ENCODE measurements at regions not wholly inside any gene's neighbourhood (a gene's known extent, or its start where the extent isn't known, plus 50 kb on each side); places are given as distances from the start of the nearest gene placed in this dataset.
"Not testable (repeated sequence)": the region's sequence is repeated elsewhere in the genome, so short reads cannot be mapped to it uniquely, and the experiment has no call there.

DNA sequence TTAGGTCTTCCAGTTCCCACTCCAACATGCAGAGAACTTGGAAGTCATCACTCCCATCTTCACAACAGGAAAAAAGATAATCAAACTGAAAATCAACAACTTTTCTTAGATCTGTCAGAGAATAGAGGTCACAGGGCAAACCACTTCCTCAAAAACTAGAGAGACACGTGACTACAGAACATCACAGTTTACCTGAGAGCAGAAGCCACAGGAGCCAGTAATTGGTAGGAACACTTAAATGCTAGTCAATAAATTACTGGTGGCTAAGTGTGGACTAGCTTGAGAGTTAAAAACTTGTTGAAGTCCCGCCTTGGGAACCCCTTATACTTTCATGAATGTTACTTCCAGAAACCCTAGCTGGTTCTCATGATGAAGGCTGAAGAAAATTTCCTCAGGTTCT is 81.1 kb downstream of the THSD1 start:
- 42 to 52% methylated on average over 2 of the region's 2 CpGs for WGBS, 2 donors
- intact Hi-C loops (cut with DNase I); H3K36me3 ChIP-seq; H3K27ac ChIP-seq; H3K4me1 ChIP-seq; DNase-seq; H3K9me3 ChIP-seq; H3K27me3 ChIP-seq; H3K4me3 ChIP-seq: not testable (repeated sequence)

DNA sequence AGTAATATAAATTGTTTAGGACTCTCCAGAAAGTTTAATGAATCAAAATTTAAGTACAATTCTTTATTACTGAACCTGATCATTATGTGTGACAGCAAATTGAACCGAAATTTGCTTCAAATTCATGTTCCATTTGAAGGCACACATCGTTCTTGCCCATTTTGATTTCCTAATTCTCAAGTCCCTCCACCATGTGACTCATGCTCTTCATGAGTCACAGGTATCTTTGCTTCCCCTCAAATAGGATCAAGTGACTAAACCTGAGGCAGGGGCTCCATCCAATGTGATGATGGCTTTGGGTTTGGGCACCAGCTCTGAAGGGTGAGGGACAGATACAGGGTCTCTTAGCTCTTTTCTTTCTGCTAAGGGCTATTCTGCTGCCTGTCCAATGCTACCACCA is 86.1 kb downstream of the THSD1 start:
- H3K9me3 ChIP-seq, result no peaks in the 10 kb centered on the region
- WGBS, 2 donors, result 56 to 73% methylated on average over 2 of the region's 2 CpGs
- no peak overlapping the region for H3K27ac ChIP-seq
- H3K27me3 ChIP-seq, result no peaks in the 10 kb centered on the region
- H3K4me3 ChIP-seq, result no peak overlapping the region
- no peaks in the 10 kb centered on the region for H3K4me1 ChIP-seq
- intact Hi-C loops (cut with DNase I), result no loop called here
- no peaks in the 10 kb centered on the region for H3K36me3 ChIP-seq
- DNase-seq, result no peak
- TF ChIP-seq EP300 (IDR thresholded peaks at IDR 0.05) (no peak), POLR2A (IDR thresholded peaks at IDR 0.05) (no peak), POLR2AphosphoS5 (IDR thresholded peaks at IDR 0.05) (no peak)
- TF ChIP-seq, protein P1, sequence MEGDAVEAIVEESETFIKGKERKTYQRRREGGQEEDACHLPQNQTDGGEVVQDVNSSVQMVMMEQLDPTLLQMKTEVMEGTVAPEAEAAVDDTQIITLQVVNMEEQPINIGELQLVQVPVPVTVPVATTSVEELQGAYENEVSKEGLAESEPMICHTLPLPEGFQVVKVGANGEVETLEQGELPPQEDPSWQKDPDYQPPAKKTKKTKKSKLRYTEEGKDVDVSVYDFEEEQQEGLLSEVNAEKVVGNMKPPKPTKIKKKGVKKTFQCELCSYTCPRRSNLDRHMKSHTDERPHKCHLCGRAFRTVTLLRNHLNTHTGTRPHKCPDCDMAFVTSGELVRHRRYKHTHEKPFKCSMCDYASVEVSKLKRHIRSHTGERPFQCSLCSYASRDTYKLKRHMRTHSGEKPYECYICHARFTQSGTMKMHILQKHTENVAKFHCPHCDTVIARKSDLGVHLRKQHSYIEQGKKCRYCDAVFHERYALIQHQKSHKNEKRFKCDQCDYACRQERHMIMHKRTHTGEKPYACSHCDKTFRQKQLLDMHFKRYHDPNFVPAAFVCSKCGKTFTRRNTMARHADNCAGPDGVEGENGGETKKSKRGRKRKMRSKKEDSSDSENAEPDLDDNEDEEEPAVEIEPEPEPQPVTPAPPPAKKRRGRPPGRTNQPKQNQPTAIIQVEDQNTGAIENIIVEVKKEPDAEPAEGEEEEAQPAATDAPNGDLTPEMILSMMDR (IDR thresholded peaks at IDR 0.05), result no peak

DNA sequence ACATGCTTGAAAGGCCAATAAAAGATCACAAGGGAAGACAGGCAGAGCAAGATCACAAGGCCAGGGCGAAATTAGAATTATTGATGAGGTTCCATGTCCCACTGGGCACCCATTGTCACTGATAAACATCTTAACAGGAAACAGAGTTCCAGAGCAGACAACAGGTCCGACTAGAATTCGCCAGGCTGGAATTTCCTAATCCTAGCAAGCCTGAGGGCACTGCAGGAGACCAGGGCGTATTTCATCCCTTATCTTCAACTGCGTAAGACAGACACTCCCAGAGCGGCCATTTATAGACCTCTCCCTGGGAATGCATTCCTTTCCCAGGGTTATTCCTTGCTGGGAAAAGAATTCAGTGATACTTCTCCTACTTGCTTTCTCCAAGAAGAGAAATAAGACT is 96.1 kb downstream of the THSD1 start:
- H3K27ac ChIP-seq; intact Hi-C loops (cut with DNase I); H3K27me3 ChIP-seq; DNase-seq; H3K4me1 ChIP-seq; H3K9me3 ChIP-seq; H3K4me3 ChIP-seq; H3K36me3 ChIP-seq: not testable (repeated sequence)
- 76 to 77% methylated on average over 6 of the region's 6 CpGs for WGBS, 2 donors

DNA sequence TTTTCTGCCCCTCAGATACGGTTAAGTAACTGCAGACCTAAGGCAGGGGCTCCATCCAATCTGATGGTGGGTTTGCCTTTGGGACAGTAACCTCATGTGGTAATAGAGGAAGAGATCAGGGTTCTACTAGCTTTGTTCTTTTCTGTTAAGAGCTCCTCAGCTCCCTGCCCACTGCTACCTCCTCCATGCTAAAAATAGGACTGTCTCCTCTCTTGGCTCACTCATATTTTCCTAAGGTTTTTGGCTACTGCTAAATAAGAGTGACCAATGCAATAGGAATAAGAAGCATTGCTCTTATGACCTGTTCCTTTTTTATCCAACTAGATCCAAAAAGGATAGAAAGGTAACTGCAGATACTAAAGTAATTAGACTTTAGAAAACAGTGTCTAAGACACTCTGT is 99.6 kb downstream of the THSD1 start:
- H3K27ac ChIP-seq; H3K36me3 ChIP-seq; DNase-seq; H3K9me3 ChIP-seq; H3K4me3 ChIP-seq; H3K4me1 ChIP-seq; intact Hi-C loops (cut with DNase I); H3K27me3 ChIP-seq: not testable (repeated sequence)
- no CpG with 5 or more reads among the region's 1 CpG for WGBS, 2 donors

DNA sequence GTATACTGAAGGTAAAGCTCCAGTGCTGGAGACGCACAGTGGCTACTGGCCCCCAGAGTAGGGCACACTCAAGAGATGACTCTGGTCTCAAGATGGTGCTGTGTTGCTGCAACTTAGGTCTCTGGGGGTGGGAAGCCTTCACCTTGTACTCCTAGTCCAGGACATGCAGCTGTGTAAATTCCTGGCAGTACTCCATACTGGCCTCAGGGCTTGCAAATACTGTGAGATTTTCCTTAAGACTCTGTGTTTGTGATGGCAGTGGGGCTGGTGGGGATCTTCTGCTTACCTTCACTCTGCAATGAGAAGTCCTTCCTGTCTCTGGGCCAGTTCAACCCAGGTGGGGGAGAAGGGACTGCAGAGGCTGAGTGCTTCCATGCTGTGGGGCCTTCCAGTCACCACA is 102.9 kb downstream of the THSD1 start:
- intact Hi-C loops (cut with DNase I); H3K27ac ChIP-seq; H3K4me3 ChIP-seq; H3K9me3 ChIP-seq; DNase-seq; H3K4me1 ChIP-seq; H3K27me3 ChIP-seq; H3K36me3 ChIP-seq: not testable (repeated sequence)
- WGBS, 2 donors, result 90 to 95% methylated on average over 1 of the region's 1 CpG

DNA sequence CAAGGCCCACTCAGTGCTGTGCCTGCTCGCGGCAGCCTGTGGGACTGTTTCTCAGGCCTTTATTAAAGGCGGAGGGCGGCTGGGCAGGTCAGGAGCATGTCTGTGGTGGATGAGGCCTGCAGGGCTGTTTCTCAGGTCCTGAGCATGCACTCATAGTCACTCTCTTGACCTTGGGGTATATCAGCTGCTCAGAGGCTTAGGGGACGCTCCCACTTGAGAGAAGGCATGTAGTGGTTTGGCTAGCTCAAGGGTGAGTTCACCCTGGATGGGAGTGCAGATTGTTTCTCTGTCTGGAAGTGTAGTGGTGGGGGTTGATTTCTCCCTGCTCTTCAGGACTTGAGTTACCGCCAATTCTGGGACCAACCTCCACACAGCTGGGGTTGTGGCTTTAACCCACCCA is 103.3 kb downstream of the THSD1 start:
- H3K9me3 ChIP-seq; H3K36me3 ChIP-seq; intact Hi-C loops (cut with DNase I); H3K4me3 ChIP-seq; H3K27me3 ChIP-seq; H3K27ac ChIP-seq; DNase-seq; H3K4me1 ChIP-seq: not testable (repeated sequence)
- WGBS, 2 donors, result 86% methylated on average over 2 of the region's 6 CpGs

DNA sequence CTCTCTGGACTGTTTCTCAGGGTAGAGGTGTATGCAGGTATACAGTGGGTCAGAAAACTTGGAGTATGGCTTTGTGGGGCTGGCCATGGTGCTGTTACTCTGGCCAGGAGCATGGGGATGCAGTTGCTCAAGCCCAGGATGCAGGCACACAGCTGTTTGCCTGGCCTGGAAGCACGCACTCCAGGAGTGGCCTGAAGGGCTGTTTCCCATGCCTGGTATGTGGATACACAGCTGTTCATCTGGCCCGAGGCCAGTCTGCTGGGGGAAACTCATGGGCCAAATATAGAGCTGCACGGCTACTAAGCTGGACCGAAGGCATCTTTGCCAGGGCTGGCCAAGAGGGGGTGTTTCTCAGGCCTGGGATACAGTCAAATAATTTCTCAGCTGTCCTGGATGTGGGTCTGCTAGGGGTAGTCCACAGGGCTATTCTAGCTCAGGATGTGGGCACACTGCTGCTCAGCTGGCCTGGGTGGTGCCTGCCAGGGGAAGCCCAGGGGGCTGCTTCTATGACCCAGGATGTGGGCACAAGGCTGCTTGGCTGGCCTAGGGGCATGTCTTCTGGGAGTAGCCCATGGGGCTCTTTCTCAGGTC is 104.1 kb downstream of the THSD1 start:
- DNase-seq; H3K27ac ChIP-seq; H3K36me3 ChIP-seq; H3K4me1 ChIP-seq; intact Hi-C loops (cut with DNase I); H3K9me3 ChIP-seq; H3K27me3 ChIP-seq; H3K4me3 ChIP-seq: not testable (repeated sequence)
- WGBS, 2 donors, result 85 to 90% methylated on average over 4 of the region's 4 CpGs

DNA sequence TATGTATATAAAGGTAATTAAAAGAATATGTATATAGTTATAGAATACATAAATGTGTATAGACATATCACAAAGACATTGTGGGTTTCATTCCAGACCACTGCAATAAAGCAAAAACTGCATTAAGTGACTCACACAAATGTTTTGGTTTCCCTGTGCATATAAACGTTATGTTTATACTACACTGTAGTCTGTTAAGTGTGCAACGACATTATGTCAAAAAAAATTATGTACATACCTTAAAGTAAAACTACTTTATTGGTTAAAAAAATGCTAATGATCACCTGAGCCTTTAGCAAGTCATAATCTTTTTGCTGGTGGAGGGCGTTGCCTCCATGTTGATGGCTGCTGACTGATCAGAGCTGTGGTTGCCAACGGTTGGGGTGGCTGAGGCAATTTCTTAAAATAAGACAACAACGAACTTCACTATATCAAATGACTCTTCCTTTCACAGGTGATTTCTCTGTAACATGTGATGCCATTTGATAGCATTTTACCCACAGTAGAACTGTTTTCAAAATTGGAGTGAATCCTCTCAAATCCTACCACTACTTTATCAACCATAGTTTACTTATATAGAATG is 107.8 kb downstream of the THSD1 start:
- H3K36me3 ChIP-seq; H3K27ac ChIP-seq; H3K27me3 ChIP-seq; H3K4me3 ChIP-seq; intact Hi-C loops (cut with DNase I); H3K4me1 ChIP-seq; DNase-seq; H3K9me3 ChIP-seq: not testable (repeated sequence)
- WGBS, 2 donors, result 56 to 65% methylated on average over 5 of the region's 5 CpGs

DNA sequence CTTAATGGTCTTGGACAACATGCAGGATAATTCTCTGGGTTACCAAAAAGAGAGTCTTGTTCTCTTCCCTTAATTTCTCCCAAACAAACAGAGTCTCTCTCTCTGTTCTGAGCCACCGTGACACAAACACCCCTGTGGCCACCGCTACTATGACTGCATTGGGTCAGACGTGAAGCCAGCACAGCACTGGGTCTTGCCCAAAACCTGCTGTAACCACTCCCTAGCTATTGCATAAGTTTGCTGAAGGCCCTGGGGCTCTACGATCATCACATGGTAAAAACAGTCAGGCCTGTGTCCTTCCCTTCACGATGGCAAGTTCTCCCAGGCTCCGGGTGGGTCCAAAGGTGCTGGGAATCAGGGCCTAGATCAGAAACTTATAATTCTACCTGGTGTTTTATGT is 117.1 kb downstream of the THSD1 start:
- H3K36me3 ChIP-seq; H3K9me3 ChIP-seq; DNase-seq; intact Hi-C loops (cut with DNase I); H3K27ac ChIP-seq; H3K27me3 ChIP-seq; H3K4me1 ChIP-seq; H3K4me3 ChIP-seq: not testable (repeated sequence)
- 83 to 95% methylated on average over 2 of the region's 6 CpGs for WGBS, 2 donors

DNA sequence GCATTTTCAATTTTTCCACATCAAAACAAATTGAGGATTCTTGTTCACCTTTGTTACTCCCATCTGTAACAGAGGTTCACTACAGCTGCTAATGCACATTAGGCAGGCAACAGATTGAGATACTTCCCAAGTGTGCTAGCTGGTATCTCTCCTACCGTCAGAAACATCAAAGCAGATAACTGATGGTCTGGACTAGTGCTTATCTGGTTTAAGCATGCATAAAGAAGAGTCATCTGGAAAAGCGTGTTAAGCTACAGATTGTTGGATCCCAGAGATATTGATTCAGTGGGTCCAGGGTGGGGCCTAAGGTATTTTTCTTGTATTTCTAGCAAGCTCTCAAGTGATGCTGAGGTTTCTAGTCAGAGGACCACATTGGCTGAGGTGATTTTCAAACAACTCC is 122.0 kb upstream of the NEK3 start:
- H3K36me3 ChIP-seq; H3K9me3 ChIP-seq; intact Hi-C loops (cut with DNase I); H3K27me3 ChIP-seq; H3K4me3 ChIP-seq; H3K4me1 ChIP-seq; DNase-seq; H3K27ac ChIP-seq: not testable (repeated sequence)
- 86 to 89% methylated on average over 2 of the region's 2 CpGs for WGBS, 2 donors

DNA sequence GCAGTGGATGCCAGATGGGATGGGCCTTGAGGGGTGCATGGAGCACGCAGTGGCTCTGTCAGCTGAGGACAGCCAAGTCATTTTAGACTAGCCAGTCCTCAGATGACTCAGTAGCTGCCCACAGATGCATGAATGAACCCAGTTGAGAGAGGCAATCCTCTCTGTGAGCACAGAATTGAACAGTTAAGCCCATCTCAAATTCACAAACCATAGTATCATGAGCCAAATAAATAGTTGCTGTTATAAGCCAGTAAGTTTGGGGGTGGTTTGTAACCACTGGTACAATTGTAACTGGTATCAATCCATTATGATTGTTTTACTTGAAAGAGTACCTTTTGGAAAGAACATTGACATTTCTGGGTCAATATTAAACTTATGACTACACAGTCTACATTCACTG is 120.0 kb upstream of the NEK3 start:
- H3K27ac ChIP-seq; intact Hi-C loops (cut with DNase I): not testable (repeated sequence)
- no CpG with 5 or more reads among the region's 1 CpG for WGBS, 2 donors

DNA sequence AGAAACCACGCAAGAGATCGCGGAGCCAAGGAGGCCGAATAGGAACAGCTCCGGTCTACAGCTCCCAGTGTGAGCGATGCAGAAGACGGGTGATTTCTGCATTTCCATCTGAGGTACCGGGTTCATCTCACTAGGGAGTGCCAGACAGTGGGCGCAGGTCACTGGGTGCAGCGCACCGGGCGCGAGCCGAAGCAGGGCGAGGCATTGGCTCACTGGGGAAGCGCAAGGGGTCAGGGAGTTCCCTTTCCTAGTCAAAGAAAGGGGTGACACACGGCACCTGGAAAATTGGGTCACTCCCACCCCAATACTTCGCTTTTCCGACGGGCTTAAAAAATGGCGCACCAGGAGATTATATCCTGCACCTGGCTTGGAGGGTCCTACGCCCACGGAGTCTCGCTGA is 94.9 kb upstream of the NEK3 start:
- H3K4me3 ChIP-seq; H3K27ac ChIP-seq; H3K9me3 ChIP-seq; intact Hi-C loops (cut with DNase I); H3K4me1 ChIP-seq; H3K36me3 ChIP-seq; DNase-seq; H3K27me3 ChIP-seq: not testable (repeated sequence)
- 94 to 95% methylated on average over 24 of the region's 24 CpGs for WGBS, 2 donors

More for the DNA sequence above, 120.0 kb upstream of the NEK3 start:
- not testable (repeated sequence) for H3K4me3 ChIP-seq, H3K4me1 ChIP-seq, DNase-seq, H3K36me3 ChIP-seq, H3K27me3 ChIP-seq, H3K9me3 ChIP-seq
